ENCODE measurements at regions not wholly inside any gene's neighbourhood (a gene's known extent, or its start where the extent isn't known, plus 50 kb on each side); places are given as distances from the start of the nearest gene placed in this dataset.

DNA sequence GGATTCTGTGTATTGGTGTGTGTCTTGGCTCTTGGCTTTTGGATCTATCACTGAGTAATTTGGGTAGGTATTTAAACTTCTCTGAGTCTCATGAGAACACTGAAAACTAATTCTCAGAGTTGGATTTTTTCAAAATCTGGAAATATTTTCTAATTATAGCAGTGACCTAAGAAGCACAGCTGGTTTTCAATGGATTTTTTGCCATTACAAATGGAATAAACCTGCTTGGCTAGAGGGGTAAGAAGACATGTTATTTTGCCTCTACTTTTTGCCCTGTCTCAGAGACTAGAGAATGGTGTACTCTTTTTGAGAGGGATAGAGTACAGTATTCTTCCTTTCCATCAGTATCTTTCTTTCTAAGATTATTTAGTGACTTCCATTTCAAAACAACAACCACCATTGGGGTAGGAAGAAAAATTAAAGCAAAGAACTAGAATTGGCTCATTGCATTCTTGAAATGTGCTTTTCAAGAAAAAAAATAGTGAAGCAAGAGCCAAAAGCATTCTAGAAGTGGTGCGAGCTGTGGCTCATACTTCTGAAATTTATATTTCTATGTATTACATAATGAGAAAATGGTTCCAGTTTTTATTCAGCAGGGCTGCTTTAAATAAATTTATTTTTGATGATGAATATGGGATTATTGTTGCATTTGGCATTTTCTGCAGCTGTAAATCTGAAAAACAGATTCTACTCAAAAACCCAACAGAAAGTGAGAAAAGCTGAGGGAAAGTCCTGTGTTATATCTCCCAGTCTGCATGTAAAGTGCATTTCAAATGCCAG, 850.2 kb upstream of the SLIT2 start:
- TF ChIP-seq, protein P1, sequence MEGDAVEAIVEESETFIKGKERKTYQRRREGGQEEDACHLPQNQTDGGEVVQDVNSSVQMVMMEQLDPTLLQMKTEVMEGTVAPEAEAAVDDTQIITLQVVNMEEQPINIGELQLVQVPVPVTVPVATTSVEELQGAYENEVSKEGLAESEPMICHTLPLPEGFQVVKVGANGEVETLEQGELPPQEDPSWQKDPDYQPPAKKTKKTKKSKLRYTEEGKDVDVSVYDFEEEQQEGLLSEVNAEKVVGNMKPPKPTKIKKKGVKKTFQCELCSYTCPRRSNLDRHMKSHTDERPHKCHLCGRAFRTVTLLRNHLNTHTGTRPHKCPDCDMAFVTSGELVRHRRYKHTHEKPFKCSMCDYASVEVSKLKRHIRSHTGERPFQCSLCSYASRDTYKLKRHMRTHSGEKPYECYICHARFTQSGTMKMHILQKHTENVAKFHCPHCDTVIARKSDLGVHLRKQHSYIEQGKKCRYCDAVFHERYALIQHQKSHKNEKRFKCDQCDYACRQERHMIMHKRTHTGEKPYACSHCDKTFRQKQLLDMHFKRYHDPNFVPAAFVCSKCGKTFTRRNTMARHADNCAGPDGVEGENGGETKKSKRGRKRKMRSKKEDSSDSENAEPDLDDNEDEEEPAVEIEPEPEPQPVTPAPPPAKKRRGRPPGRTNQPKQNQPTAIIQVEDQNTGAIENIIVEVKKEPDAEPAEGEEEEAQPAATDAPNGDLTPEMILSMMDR (IDR thresholded peaks at IDR 0.05; ENCODE audit: unreplicated experiment in 3 of 3): no peak
- peaks cover 10% of the 10 kb centered on the region for H3K4me1 Mint-ChIP-seq

DNA sequence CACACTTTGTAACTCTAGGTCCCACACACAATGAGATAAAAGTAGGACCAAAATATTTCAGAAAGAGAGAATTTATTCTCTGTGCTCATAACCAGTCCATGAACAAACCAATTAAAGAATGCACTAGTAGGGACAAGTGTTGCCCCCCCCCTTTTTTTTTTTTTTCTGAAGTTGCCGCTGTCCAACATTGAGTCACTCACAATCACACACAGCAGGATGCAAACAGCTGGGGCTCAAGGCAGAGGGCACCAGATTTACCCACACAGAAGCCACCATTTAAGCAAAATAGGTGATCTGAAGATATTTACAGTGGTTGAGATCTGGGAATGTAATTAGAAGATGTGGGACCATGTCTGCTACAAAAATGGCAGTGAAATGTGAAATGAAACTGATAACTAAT, 850.9 kb upstream of the SLIT2 start:
- Mint-ChIP-seq H3K4me1 (peaks cover 10% of the 10 kb centered on the region), H3K27ac (no peak overlapping the region), H3K9me3 (peaks cover 4% of the 10 kb centered on the region), H3K36me3 (ENCODE audit: low read depth) (no peaks in the 10 kb centered on the region), H3K4me3 (no peak overlapping the region), H3K27me3 (ENCODE audit: low read depth) (no peaks in the 10 kb centered on the region)
- TF ChIP-seq, protein P1 (IDR thresholded peaks at IDR 0.05; ENCODE audit: unreplicated experiment in 3 of 3): no peak

More for the DNA sequence above, 850.2 kb upstream of the SLIT2 start:
- no peaks in the 10 kb centered on the region for H3K36me3 Mint-ChIP-seq (ENCODE audit: low read depth)
- H3K27me3 Mint-ChIP-seq (ENCODE audit: low read depth): no peaks in the 10 kb centered on the region
- H3K4me3 Mint-ChIP-seq: no peak overlapping the region
- peak overlapping the region in 1 of 3 experiments; percentile 16 for H3K27ac Mint-ChIP-seq
- peaks cover 4% of the 10 kb centered on the region for H3K9me3 Mint-ChIP-seq

DNA sequence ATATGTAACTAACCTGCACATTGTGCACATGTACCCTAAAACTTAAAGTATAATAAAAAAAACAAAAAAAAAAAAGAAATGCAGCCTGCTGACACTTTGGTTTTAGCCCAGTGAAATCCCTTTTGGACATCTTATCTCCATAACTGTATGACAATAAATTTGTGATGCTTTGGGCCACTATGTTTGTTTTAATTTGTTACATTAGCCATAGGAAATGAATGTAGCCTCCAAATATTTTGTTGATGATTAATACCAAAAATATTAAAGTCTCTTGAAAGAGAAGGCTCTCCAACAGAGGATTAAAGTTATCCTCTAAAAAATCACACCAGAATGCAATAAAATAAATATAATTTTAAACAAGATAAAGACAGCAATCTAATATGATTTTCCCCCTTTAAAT, 852.7 kb upstream of the SLIT2 start:
- Mint-ChIP-seq H3K27ac (no peak overlapping the region), H3K36me3 (ENCODE audit: low read depth) (no peaks in the 10 kb centered on the region), H3K4me1 (peaks cover 7% of the 10 kb centered on the region), H3K4me3 (no peak overlapping the region), H3K9me3 (peaks cover 8% of the 10 kb centered on the region), H3K27me3 (ENCODE audit: low read depth) (no peaks in the 10 kb centered on the region)
- TF ChIP-seq, protein P1 (IDR thresholded peaks at IDR 0.05; ENCODE audit: unreplicated experiment in 3 of 3): no peak

DNA sequence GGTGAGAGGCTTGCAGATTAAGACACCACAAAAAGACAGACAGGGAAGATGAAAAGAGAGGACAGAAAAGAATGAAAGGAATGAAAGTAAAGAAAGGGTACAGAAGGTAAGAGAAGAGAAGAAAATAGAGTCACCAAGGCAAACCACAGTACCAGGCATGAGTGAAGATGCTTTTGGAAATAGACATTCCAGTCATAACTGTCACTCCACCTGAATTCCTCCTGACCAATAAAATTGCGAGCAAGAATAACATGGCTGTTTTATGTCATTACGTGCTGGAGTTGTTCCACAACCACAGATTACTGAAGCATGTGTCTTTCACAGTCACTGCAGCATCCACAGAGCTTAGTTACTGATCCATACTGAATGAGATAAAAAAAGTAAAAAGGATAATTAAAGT, 864.9 kb upstream of the SLIT2 start:
- H3K36me3 Mint-ChIP-seq (ENCODE audit: low read depth): no peaks in the 10 kb centered on the region
- no peak overlapping the region for H3K4me3 Mint-ChIP-seq
- peaks cover 5% of the 10 kb centered on the region for H3K9me3 Mint-ChIP-seq
- TF ChIP-seq, protein P1 (IDR thresholded peaks at IDR 0.05; ENCODE audit: unreplicated experiment in 3 of 3): no peak
- H3K27me3 Mint-ChIP-seq (ENCODE audit: low read depth): no peaks in the 10 kb centered on the region
- H3K27ac Mint-ChIP-seq: no peak overlapping the region
- H3K4me1 Mint-ChIP-seq: no peaks in the 10 kb centered on the region

DNA sequence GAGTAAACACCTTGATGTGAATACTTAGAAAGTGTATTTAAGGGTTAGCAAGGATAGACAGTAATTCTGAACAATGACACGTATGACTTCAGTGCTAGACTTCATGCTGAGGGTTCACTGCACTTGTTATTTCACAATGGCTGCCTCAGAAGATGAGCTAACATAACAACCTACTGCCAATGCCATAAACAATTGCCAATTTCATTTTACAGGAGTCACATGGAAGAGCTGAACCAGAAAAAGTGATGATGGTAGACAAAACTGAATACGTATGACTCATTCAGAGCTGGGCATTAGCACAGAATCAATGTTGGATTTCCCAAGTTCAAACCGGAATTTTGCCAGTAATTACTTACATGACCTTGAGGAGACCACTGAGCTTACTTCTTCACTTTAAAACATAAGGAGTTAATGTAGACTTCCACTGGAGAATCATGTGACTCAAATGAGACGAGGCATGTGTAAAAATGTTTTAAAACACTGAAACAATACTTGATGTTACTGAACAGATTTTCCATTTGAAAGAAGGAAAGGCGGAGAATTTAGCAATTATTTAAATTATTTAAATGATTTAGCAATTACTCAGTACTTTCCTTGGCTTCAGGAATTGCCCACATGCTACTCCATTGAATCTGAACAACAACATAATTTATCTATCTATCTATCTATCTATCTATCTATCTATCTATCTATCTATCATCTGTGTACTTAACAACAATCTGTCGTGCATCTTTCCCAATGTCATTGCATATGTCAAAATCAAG, 868.5 kb upstream of the SLIT2 start:
- Mint-ChIP-seq H3K4me1 (no peaks in the 10 kb centered on the region), H3K36me3 (ENCODE audit: low read depth) (no peaks in the 10 kb centered on the region), H3K27ac (no peak overlapping the region), H3K4me3 (no peak overlapping the region), H3K27me3 (ENCODE audit: low read depth) (no peaks in the 10 kb centered on the region), H3K9me3 (no peaks in the 10 kb centered on the region)
- TF ChIP-seq, protein P1 (IDR thresholded peaks at IDR 0.05; ENCODE audit: unreplicated experiment in 3 of 3): no peak
